SK-N-SH (cell line): ENCODE measurements at regions not wholly inside any gene's neighbourhood (a gene's known extent, or its start where the extent isn't known, plus 50 kb on each side); places are given as distances from the start of the nearest gene placed in this dataset.
A peak's percentile ranks its signal among the peaks of the same experiment; 100 is the strongest.

Experiments
- CTCF ChIA-PET: fragments of 300-600, 350-600 bp; formaldehyde crosslinking; extraction: SDS; loops from one replicate; lab custom pipeline; 2021; lab: Yijun Ruan, JAX
- POLR2A ChIA-PET: fragments of 350-600 bp; sonication (Branson Sonifier 250); formaldehyde crosslinking; extraction: SDS; loops from one replicate; lab custom pipeline; 2020; ENCODE audit warnings: antibody characterized with exemption, inconsistent platforms; lab: Yijun Ruan, JAX
- DNase-seq: peaks from one replicate; pipeline ENCODE4 v3.0.0; 2012
- H2AFZ ChIP-seq: fragments of 200-600 bp; sonication (generic); 2 replicates; pipeline ENCODE4 v1.8.1; 2016; ENCODE audit warnings: antibody characterized with exemption, mild to moderate bottlenecking, low read depth
- H3F3A ChIP-seq: fragments of 200-600 bp; sonication (generic); replicated peaks from 2 replicates; pipeline ENCODE3; 2016; ENCODE audit warnings: antibody characterized with exemption, mild to moderate bottlenecking; ENCODE audit not compliant: insufficient read depth
- H3K27ac ChIP-seq, 2 experiments: fragments of 200-500 bp in 1 of 2; fragments of 200-600 bp in 1 of 2; sonication (Bioruptor generic) in 1 of 2; sonication (generic), shearing (Covaris generic) in 1 of 2; 2 replicates each; pipeline versions ENCODE4 v1.5.1 to v1.6.1; 2014 to 2016; ENCODE audit warnings: low read depth in 2 of 2, inconsistent platforms in 1 of 2, low read length in 1 of 2, mild to moderate bottlenecking in 1 of 2, mixed read lengths in 1 of 2
- H3K27me3 ChIP-seq: fragments of 200-600 bp; sonication (generic), shearing (Covaris generic); 2 replicates; pipeline ENCODE4 v1.6.1; 2016; ENCODE audit warnings: mixed run types; ENCODE audit not compliant: insufficient read depth
- H3K36me3 ChIP-seq, 2 experiments: fragments of 200-500 bp in 1 of 2; fragments of 200-600 bp in 1 of 2; sonication (Bioruptor generic) in 1 of 2; sonication (generic) in 1 of 2; replicated peaks in 1 of 2; 2 replicates each; pipeline versions ENCODE3 to v1.5.1; 2014 to 2016; ENCODE audit warnings: low read length in 1 of 2, mild to moderate bottlenecking in 1 of 2; ENCODE audit not compliant: insufficient read depth in 2 of 2, control insufficient read depth in 1 of 2
- H3K4me1 ChIP-seq, 2 experiments: fragments of 200-500 bp in 1 of 2; fragments of 200-600 bp in 1 of 2; sonication (Bioruptor generic) in 1 of 2; sonication (generic), shearing (Covaris generic) in 1 of 2; 2 replicates each; pipeline versions ENCODE4 v1.5.1 to v1.6.1; 2014 to 2016; ENCODE audit warnings: low read depth in 1 of 2, low read length in 1 of 2, mixed run types in 1 of 2; ENCODE audit not compliant: insufficient read depth in 2 of 2, control insufficient read depth in 1 of 2
- H3K4me2 ChIP-seq: fragments of 200-600 bp; sonication (generic), shearing (Covaris generic); 2 replicates; pipeline ENCODE4 v1.6.1; 2017; ENCODE audit warnings: mixed run types
- H3K4me3 ChIP-seq, 2 experiments: fragments of 200-500 bp in 1 of 2; fragments of 200-600 bp in 1 of 2; sonication (Bioruptor generic) in 1 of 2; sonication (generic), shearing (Covaris generic) in 1 of 2; 2 replicates each; pipeline versions ENCODE4 v1.5.1 to v1.8.1; 2014 to 2016; ENCODE audit warnings: low read depth in 2 of 2, inconsistent platforms in 1 of 2, low read length in 1 of 2, mild to moderate bottlenecking in 1 of 2, mixed read lengths in 1 of 2, moderate library complexity in 1 of 2
- H3K79me2 ChIP-seq: fragments of 200-600 bp; sonication (generic); 2 replicates; pipeline ENCODE4 v1.8.1; 2017; ENCODE audit warnings: mild to moderate bottlenecking; ENCODE audit not compliant: insufficient read depth
- H3K9ac ChIP-seq: fragments of 200-600 bp; sonication (generic); 2 replicates; pipeline ENCODE4 v1.6.1; 2017; ENCODE audit warnings: mixed run types
- H3K9me2 ChIP-seq: fragments of 200-600 bp; sonication (generic); 2 replicates; pipeline ENCODE4 v1.6.1; 2017; ENCODE audit warnings: mixed run types
- H3K9me3 ChIP-seq: fragments of 200-600 bp; sonication (generic); 2 replicates; pipeline ENCODE4 v1.6.1; 2017; ENCODE audit warnings: mixed run types, mild to moderate bottlenecking, moderate library complexity
- H4K20me1 ChIP-seq: fragments of 200-600 bp; sonication (generic); 2 replicates; pipeline ENCODE4 v1.6.1; 2017; ENCODE audit warnings: mild to moderate bottlenecking, mixed run types; ENCODE audit not compliant: insufficient read depth
- ELF1 ChIP-seq: IDR thresholded peaks from 2 replicates; pipeline ENCODE4 v1.4.0; 2012
- EZH2phosphoT487 ChIP-seq: fragments of 200-600 bp; sonication (generic); IDR thresholded peaks from 2 replicates; pipeline ENCODE4 v1.6.1; 2017; ENCODE audit warnings: low read depth, mixed run types, mild to moderate bottlenecking, antibody characterized with exemption, moderate library complexity, borderline replicate concordance
- FOSL2 ChIP-seq: IDR thresholded peaks from 2 replicates; pipeline ENCODE4 v1.4.0; 2012; ENCODE audit warnings: low read depth, mild to moderate bottlenecking, moderate library complexity, borderline replicate concordance
- FOXM1 ChIP-seq: IDR thresholded peaks from 2 replicates; pipeline ENCODE4 v1.4.0; 2012; ENCODE audit warnings: low read depth, mild to moderate bottlenecking
- GABPA ChIP-seq: IDR thresholded peaks from 2 replicates; pipeline ENCODE4 v1.4.0; 2012; ENCODE audit warnings: low read depth, mild to moderate bottlenecking
- GATA2 ChIP-seq: sonication (generic); formaldehyde crosslinking; IDR thresholded peaks from 2 replicates; pipeline ENCODE4 v1.5.0; 2020; ENCODE audit warnings: mild to moderate bottlenecking, missing genetic modification reagents
- JUND ChIP-seq: IDR thresholded peaks from 2 replicates; pipeline ENCODE4 v1.4.0; 2012
- MXI1 ChIP-seq: IDR thresholded peaks from 2 replicates; pipeline ENCODE4 v1.6.1; 2012; ENCODE audit warnings: mild to moderate bottlenecking, low read depth, low read length, improper control_type of control experiment
- NFIC ChIP-seq: IDR thresholded peaks from 2 replicates; pipeline ENCODE4 v1.4.0; 2012; ENCODE audit warnings: borderline replicate concordance
- NRF1 ChIP-seq: IDR thresholded peaks from 2 replicates; pipeline ENCODE4 v1.6.1; 2012; ENCODE audit warnings: low read depth, mild to moderate bottlenecking, low read length
- POLR2AphosphoS5 ChIP-seq: IDR thresholded peaks from 2 replicates; pipeline ENCODE4 v1.6.1; 2012; ENCODE audit warnings: low read depth, low read length
- RAD21 ChIP-seq: IDR thresholded peaks from 2 replicates; pipeline ENCODE4 v1.6.1; 2012; ENCODE audit warnings: mild to moderate bottlenecking, low read length
- RCOR1 ChIP-seq: fragments of 150-350 bp; IDR thresholded peaks from 2 replicates; pipeline ENCODE4 v1.6.1; 2017; ENCODE audit warnings: antibody characterized with exemption, low read length
- RXRA ChIP-seq: IDR thresholded peaks from 2 replicates; pipeline ENCODE4 v1.4.0; 2012; ENCODE audit warnings: low read depth, mild to moderate bottlenecking, borderline replicate concordance
- SIN3A ChIP-seq: IDR thresholded peaks from 2 replicates; pipeline ENCODE4 v1.6.1; 2012; ENCODE audit warnings: low read depth, mild to moderate bottlenecking, low read length, moderate library complexity, borderline replicate concordance
- SMC3 ChIP-seq: IDR thresholded peaks from 2 replicates; pipeline ENCODE4 v1.6.1; 2012; ENCODE audit warnings: low read depth, low read length, improper control_type of control experiment
- TAF1 ChIP-seq: IDR thresholded peaks from 2 replicates; pipeline ENCODE4 v1.6.1; 2012; ENCODE audit warnings: low read depth, mild to moderate bottlenecking, low read length, moderate library complexity, borderline replicate concordance
- TCF12 ChIP-seq: IDR thresholded peaks from 2 replicates; pipeline ENCODE4 v1.4.0; 2012
- WGBS: methylation state at CpG from one replicate; pipeline ENCODE4 v1.1.6; 2017; ENCODE audit warnings: low lambda C conversion rate; 5-methylcytosine and 5-hydroxymethylcytosine counted together
- TF ChIP-seq, protein P1 (sequence below): IDR thresholded peaks from 2 replicates; pipeline ENCODE4 v1.4.0; 2012; ENCODE audit warnings: low read depth
- TF ChIP-seq, protein P2 (sequence below): IDR thresholded peaks from 2 replicates; pipeline ENCODE4; 2012
- TF ChIP-seq, protein P3 (sequence below): IDR thresholded peaks from 2 replicates; pipeline ENCODE4 v1.4.0; 2012; ENCODE audit warnings: low read depth, borderline replicate concordance
- TF ChIP-seq, protein P4 (sequence below): fragments of 200-600 bp; sonication (generic); IDR thresholded peaks from 2 replicates; pipeline ENCODE4 v1.6.1; 2017; ENCODE audit warnings: antibody characterized with exemption, mild to moderate bottlenecking, moderate library complexity
- TF ChIP-seq, protein P5 (sequence below): fragments of 150-350 bp; IDR thresholded peaks from 2 replicates; pipeline ENCODE4 v1.6.1; 2017; ENCODE audit warnings: antibody characterized with exemption, low read length, low read depth, borderline replicate concordance

DNA sequence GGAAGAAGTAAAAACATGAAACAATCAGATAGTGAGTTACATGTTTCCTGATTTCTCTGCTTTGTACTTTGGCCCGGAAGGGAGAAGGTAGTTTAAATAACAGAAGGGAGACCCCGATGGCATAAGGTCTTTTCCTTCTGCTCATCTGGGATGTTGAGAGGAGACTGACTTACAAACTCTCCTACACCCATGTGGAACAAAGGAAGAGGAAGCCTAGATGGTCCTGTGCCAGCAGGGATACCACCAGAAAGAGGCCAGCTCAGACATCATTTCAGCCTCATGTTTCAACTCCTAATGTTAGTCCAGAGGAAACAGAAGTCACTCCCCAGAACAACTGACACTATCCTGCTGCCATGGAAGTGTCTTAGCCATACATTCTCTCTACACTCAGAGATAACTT, 250.7 kb upstream of the NOX3 start:
- Histone ChIP-seq H3F3A (no peaks in the 10 kb centered on the region), H3K9me2 (no peaks in the 10 kb centered on the region), H3K9ac (no peak overlapping the region), H3K79me2 (no peaks in the 10 kb centered on the region), H4K20me1 (no peaks in the 10 kb centered on the region), H3K4me2 (no peak overlapping the region), H2AFZ (peak overlapping the region; percentile 46; the same call in 1 of the 2 replicates), H3K9me3 (no peaks in the 10 kb centered on the region), H3K27ac (no peak overlapping the region), H3K36me3 (no peaks in the 10 kb centered on the region), H3K4me3 (no peak overlapping the region), H3K4me1 (no peaks in the 10 kb centered on the region), H3K27me3 (no peaks in the 10 kb centered on the region)
- POLR2A ChIA-PET = interaction anchor here (0.6 kb wide), 1 partner anchor 122 kb away, joined by 4 read pairs; no protein-coding TSS in a partner anchor
- WGBS = 91% methylated on average over 2 of the region's 2 CpGs
- TF ChIP-seq GATA2 (CRISPR knock-in tag) (no peak), RAD21 (no peak), SMC3 (no peak), EZH2phosphoT487 (no peak), SIN3A (no peak), NRF1 (no peak), RCOR1 (no peak)
- TF ChIP-seq, protein P1, sequence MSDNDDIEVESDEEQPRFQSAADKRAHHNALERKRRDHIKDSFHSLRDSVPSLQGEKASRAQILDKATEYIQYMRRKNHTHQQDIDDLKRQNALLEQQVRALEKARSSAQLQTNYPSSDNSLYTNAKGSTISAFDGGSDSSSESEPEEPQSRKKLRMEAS = no peak
- TF ChIP-seq, protein P2, sequence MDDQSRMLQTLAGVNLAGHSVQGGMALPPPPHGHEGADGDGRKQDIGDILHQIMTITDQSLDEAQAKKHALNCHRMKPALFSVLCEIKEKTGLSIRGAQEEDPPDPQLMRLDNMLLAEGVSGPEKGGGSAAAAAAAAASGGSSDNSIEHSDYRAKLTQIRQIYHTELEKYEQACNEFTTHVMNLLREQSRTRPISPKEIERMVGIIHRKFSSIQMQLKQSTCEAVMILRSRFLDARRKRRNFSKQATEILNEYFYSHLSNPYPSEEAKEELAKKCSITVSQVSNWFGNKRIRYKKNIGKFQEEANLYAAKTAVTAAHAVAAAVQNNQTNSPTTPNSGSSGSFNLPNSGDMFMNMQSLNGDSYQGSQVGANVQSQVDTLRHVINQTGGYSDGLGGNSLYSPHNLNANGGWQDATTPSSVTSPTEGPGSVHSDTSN = no peak
- TF ChIP-seq, protein P3, sequence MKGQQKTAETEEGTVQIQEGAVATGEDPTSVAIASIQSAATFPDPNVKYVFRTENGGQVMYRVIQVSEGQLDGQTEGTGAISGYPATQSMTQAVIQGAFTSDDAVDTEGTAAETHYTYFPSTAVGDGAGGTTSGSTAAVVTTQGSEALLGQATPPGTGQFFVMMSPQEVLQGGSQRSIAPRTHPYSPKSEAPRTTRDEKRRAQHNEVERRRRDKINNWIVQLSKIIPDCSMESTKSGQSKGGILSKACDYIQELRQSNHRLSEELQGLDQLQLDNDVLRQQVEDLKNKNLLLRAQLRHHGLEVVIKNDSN = no peak
- TF ChIP-seq, protein P4, sequence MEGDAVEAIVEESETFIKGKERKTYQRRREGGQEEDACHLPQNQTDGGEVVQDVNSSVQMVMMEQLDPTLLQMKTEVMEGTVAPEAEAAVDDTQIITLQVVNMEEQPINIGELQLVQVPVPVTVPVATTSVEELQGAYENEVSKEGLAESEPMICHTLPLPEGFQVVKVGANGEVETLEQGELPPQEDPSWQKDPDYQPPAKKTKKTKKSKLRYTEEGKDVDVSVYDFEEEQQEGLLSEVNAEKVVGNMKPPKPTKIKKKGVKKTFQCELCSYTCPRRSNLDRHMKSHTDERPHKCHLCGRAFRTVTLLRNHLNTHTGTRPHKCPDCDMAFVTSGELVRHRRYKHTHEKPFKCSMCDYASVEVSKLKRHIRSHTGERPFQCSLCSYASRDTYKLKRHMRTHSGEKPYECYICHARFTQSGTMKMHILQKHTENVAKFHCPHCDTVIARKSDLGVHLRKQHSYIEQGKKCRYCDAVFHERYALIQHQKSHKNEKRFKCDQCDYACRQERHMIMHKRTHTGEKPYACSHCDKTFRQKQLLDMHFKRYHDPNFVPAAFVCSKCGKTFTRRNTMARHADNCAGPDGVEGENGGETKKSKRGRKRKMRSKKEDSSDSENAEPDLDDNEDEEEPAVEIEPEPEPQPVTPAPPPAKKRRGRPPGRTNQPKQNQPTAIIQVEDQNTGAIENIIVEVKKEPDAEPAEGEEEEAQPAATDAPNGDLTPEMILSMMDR = no peak
- CTCF ChIA-PET = interaction anchor here (0.7 kb wide), 1 partner anchor 250 kb away, joined by 3 read pairs; no protein-coding TSS in a partner anchor
- DNase-seq = no peak

DNA sequence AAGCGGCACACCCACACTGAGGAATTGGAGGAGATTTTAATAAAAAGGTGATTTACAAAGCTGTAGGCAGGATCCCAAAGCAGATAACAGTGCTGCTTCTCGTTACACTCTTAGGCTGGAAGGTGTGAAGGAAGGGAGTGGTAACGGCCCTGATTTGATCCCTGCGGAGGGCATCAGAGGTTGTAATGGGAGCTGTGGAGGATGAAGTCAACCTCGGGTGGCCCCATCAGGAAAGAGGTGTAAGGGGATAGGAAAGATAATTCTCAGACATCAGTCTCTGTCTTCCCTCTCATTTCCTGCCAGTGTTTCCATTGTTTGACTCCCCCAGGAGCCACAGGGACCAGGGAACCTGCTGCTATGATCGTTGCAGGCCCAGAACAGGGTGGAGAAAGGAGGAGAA, 245.7 kb upstream of the NOX3 start:
- no peak for DNase-seq
- 85% methylated on average over 6 of the region's 6 CpGs for WGBS
- Histone ChIP-seq H3K4me2 (no peak overlapping the region), H2AFZ (no peak overlapping the region), H3K27me3 (no peaks in the 10 kb centered on the region), H3K9me3 (no peaks in the 10 kb centered on the region), H3K9me2 (no peaks in the 10 kb centered on the region), H3F3A (no peaks in the 10 kb centered on the region), H3K9ac (no peak overlapping the region), H3K4me1 (no peaks in the 10 kb centered on the region), H4K20me1 (no peaks in the 10 kb centered on the region), H3K36me3 (no peaks in the 10 kb centered on the region), H3K4me3 (no peak overlapping the region), H3K79me2 (no peaks in the 10 kb centered on the region), H3K27ac (no peak overlapping the region)
- ChIA-PET CTCF (no interaction called here), POLR2A (no interaction called here)
- TF ChIP-seq SIN3A (no peak), TAF1 (no peak), GABPA (no peak), TCF12 (no peak), RXRA (no peak), FOXM1 (no peak), NFIC (no peak), SMC3 (no peak), GATA2 (CRISPR knock-in tag) (no peak), EZH2phosphoT487 (no peak), FOSL2 (no peak), POLR2AphosphoS5 (no peak), MXI1 (no peak), JUND (no peak), ELF1 (no peak)
- TF ChIP-seq, protein P3 = no peak
- TF ChIP-seq, protein P5, sequence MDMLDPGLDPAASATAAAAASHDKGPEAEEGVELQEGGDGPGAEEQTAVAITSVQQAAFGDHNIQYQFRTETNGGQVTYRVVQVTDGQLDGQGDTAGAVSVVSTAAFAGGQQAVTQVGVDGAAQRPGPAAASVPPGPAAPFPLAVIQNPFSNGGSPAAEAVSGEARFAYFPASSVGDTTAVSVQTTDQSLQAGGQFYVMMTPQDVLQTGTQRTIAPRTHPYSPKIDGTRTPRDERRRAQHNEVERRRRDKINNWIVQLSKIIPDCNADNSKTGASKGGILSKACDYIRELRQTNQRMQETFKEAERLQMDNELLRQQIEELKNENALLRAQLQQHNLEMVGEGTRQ = no peak
